Activated B cell treated with CpG ODN at 0.5 μM for 24 hours (primary cell): ENCODE measurements at regions not wholly inside any gene's neighbourhood (a gene's known extent, or its start where the extent isn't known, plus 50 kb on each side); places are given as distances from the start of the nearest gene placed in this dataset.
"Not testable (repeated sequence)": the region's sequence is repeated elsewhere in the genome, so short reads cannot be mapped to it uniquely, and the experiment has no call there.

ENCODE experiments used
- ATAC-seq: fragments of 200-7000 bp; cut with Tn5 transposase; one replicate; pipeline ENCODE4 v1.10.0; 2021; ENCODE audit warnings: low read depth, mild to moderate bottlenecking, moderate library complexity
- CTCF ChIA-PET: fragments of 350-600 bp; sonication (Branson Sonifier 250); formaldehyde crosslinking; loops from one replicate; lab custom pipeline; 2021; ENCODE audit warnings: antibody characterized with exemption; lab: Charles Lee
- POLR2A ChIA-PET: fragments of 350-600 bp; sonication (Branson Sonifier 250); formaldehyde crosslinking; loops from one replicate; lab custom pipeline; 2021; ENCODE audit warnings: antibody characterized with exemption; lab: Charles Lee
- DNase-seq: peaks from one replicate; pipeline ENCODE4 v3.0.0; 2022
- H3K27ac Mint-ChIP-seq: one replicate; pipeline ENCODE4 v1.8.0; 2020; ENCODE audit warnings: mixed read lengths
- H3K27me3 Mint-ChIP-seq: one replicate; pipeline ENCODE4 v1.8.0; 2021; ENCODE audit warnings: mixed read lengths
- H3K36me3 Mint-ChIP-seq: one replicate; pipeline ENCODE4 v1.8.0; 2021; ENCODE audit warnings: low read depth, mixed read lengths
- H3K4me1 Mint-ChIP-seq: one replicate; pipeline ENCODE4 v1.8.0; 2021; ENCODE audit warnings: mixed read lengths
- H3K4me3 Mint-ChIP-seq: one replicate; pipeline ENCODE4 v1.8.0; 2020; ENCODE audit warnings: mild to moderate bottlenecking, mixed read lengths
- H3K9me3 Mint-ChIP-seq: one replicate; pipeline ENCODE4 v1.8.0; 2020; ENCODE audit warnings: mixed read lengths
- CTCF ChIP-seq: fragments of 200-600 bp; IDR thresholded peaks from one replicate; pipeline ENCODE4 v1.8.0; 2022; ENCODE audit warnings: antibody characterized with exemption, mild to moderate bottlenecking
- intact Hi-C: fragments of 100-400 bp; cut with micrococcal nuclease; formaldehyde crosslinking; loops from one replicate; pipeline ENCODE4 v1.15.1; 2024

DNA sequence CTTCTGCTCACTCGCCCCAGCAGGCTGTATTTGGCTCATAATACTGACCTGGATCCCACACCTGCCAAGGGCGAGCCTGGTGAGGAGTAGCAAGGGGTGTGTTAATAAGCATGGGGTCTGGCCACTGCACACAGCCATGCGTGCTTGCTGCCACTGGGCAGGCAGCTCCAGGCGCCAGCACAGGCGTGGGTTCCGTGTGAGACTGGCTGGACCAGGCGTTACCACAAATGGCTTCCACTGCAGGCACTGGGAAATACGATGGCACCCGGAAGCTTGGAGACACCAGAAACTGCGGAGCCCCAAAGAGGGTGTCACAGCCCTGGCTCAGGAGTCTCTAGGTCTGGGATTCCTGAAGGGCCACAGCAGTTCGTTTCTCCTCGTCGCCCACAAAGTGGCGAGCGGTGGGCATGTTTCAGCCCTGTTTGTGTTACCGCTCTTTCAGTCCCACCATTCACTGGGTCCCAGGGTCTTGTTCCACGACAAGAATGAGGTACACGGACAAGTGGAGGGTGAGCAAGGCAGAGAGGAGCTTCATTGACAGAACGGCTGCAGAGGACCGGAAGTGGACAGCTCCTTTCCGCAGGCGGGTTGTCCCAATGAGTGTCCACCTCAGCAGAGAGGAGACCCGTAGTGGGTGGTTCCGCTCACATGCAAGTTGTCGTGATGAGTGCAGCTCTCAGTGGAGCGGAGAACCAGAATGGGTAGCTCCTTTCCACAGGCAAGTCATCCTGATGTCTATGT is 428.9 kb downstream of the EPHA5 start:
- H3K36me3 Mint-ChIP-seq = no peaks in the 10 kb centered on the region
- ChIA-PET POLR2A (no interaction called here), CTCF (no interaction called here)
- H3K4me1 Mint-ChIP-seq = no peaks in the 10 kb centered on the region
- intact Hi-C loops = no loop called here
- no peak for TF ChIP-seq CTCF
- no peak overlapping the region for H3K27ac Mint-ChIP-seq
- H3K9me3 Mint-ChIP-seq = peaks cover 12% of the 10 kb centered on the region
- no peaks in the 10 kb centered on the region for H3K27me3 Mint-ChIP-seq
- DNase-seq (no peak), ATAC-seq (no peak)
- H3K4me3 Mint-ChIP-seq = no peak overlapping the region

GRCh38 chr4:65234061-65234460 is 436.2 kb downstream of the EPHA5 start:
- Mint-ChIP-seq H3K27ac (no peak overlapping the region), H3K9me3 (peaks cover 2% of the 10 kb centered on the region), H3K36me3 (no peaks in the 10 kb centered on the region), H3K4me1 (no peaks in the 10 kb centered on the region), H3K27me3 (no peaks in the 10 kb centered on the region), H3K4me3 (no peak overlapping the region)
- CTCF ChIA-PET = no interaction called here
- intact Hi-C loops = no loop called here
- no peak for TF ChIP-seq CTCF
- POLR2A ChIA-PET = no interaction called here
- ATAC-seq = no peak
- DNase-seq = no peak

- no peak for ATAC-seq
These were observed 442.7 kb downstream of the EPHA5 start for GRCh38 chr4:65227628-65228027.

DNA sequence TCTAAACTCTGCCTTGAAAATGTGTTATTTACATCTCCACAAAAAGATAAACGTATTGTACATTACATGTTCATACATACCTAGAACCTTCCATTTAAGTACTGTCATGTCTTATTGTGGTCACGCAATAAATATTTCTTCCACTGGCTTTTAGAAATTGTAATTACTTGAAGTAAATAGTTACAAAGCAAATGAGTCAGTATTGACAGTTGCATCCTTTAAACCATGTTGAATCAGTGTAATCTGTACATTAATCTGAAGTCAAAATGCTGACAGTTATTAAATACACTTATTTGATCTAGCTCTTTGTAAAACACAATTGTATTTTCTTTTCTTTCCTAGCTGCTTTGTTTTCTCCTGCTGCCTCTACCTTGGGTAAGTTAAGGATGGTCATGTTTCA is 446.7 kb downstream of the EPHA5 start:
- CTCF ChIA-PET = no interaction called here
- DNase-seq = no peak
- Mint-ChIP-seq H3K4me3 (no peak overlapping the region), H3K4me1 (no peaks in the 10 kb centered on the region), H3K36me3 (no peaks in the 10 kb centered on the region), H3K27me3 (no peaks in the 10 kb centered on the region), H3K27ac (no peak overlapping the region), H3K9me3 (peaks cover 4% of the 10 kb centered on the region)
- no peak for ATAC-seq
- no peak for TF ChIP-seq CTCF
- intact Hi-C loops = no loop called here
- POLR2A ChIA-PET = no interaction called here

More at GRCh38 chr4:65227628-65228027, 442.7 kb downstream of the EPHA5 start:
- H3K4me1 Mint-ChIP-seq = no peaks in the 10 kb centered on the region
- no peaks in the 10 kb centered on the region for H3K36me3 Mint-ChIP-seq
- H3K27me3 Mint-ChIP-seq = no peaks in the 10 kb centered on the region
- POLR2A ChIA-PET = no interaction called here
- no peak overlapping the region for H3K4me3 Mint-ChIP-seq
- H3K27ac Mint-ChIP-seq = no peak overlapping the region
- CTCF ChIA-PET = no interaction called here
- DNase-seq = no peak
- peaks cover 4% of the 10 kb centered on the region for H3K9me3 Mint-ChIP-seq
- TF ChIP-seq CTCF = no peak
- intact Hi-C loops = no loop called here

DNA sequence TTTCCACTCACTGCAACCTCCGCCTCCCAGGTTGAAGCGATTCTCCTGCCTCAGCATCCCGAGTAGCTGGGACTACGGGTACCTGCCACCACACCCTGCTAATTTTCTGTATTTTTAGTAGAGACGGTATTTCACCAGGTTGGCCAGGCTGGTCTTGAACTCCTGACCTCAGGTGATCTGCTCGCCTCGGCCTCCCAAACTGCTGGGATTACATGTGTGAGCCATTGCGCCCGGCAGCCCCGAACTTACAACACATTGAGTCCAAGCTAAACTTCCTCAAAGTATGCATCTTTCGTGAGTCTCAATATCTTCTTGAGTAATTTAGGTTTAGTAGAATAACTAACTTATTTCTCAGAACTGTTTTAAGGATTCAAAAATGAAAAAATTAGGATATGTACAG is 447.2 kb downstream of the EPHA5 start:
- ATAC-seq = not testable (repeated sequence)

DNA sequence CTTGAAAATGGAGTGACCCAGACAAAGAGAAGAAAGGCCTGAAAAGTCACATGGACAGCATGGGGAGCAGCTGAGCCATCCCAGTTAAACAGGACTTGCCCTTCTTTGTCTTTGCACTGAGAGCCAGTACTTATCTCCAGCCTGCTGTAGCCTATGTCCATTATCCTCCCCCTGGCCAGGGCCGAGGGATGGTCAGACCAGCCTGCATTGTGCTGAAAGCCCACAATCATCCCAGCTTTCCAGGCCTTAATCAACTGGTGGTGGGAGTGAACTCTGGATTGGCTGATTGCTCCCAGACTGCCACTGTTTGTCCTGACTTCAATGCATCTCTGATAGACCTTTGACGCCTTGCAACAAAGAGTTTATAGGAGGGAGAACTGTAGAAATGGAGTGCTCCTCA is 453.1 kb downstream of the EPHA5 start:
- no peak overlapping the region for H3K27ac Mint-ChIP-seq
- no peaks in the 10 kb centered on the region for H3K9me3 Mint-ChIP-seq
- no peaks in the 10 kb centered on the region for H3K4me1 Mint-ChIP-seq
- H3K4me3 Mint-ChIP-seq = no peak overlapping the region
- CTCF ChIA-PET = no interaction called here
- ATAC-seq = no peak
- intact Hi-C loops = no loop called here
- TF ChIP-seq CTCF = no peak
- H3K27me3 Mint-ChIP-seq = no peaks in the 10 kb centered on the region
- no peaks in the 10 kb centered on the region for H3K36me3 Mint-ChIP-seq
- no peak for DNase-seq
- POLR2A ChIA-PET = no interaction called here

More for the DNA sequence above, 447.2 kb downstream of the EPHA5 start:
- H3K4me3 Mint-ChIP-seq, H3K27ac Mint-ChIP-seq, H3K4me1 Mint-ChIP-seq, CTCF ChIA-PET, POLR2A ChIA-PET, H3K9me3 Mint-ChIP-seq, DNase-seq, H3K27me3 Mint-ChIP-seq, intact Hi-C loops, H3K36me3 Mint-ChIP-seq: not testable (repeated sequence)
